ENCODE measurements at regions not wholly inside any gene's neighbourhood (a gene's known extent, or its start where the extent isn't known, plus 50 kb on each side); places are given as distances from the start of the nearest gene placed in this dataset.

DNA sequence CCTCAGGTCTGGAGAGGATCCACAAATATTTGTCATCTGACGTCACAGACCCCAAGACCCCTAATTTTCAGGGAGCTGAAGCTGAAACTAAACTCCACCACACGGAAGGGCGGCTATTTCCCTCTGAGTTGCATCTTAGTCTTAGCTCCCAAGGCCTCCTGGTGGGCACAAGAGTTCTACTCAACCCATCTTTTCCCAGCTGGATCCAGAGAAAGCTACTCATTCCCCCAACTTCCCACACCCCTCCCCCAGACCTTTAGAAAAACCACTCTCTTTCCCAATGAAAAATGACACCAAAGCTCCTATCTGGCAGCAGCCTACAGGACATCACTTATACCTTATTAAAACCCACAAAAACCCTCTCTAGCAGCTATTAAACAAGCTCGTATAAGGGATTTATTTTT lies 67.1 kb upstream of the SLC1A1 start:
- H3K4me3 ChIP-seq (ENCODE audit: low read depth, low read length): no peak overlapping the region
- DNase-seq (ENCODE audit: low read depth, low spot score): no peak
- in situ Hi-C loops (cut with HindIII; ENCODE audit: low sequenced_read_pairs): no loop called here
- no peak for TF ChIP-seq CTCF (IDR thresholded peaks at IDR 0.05; ENCODE audit: low read depth, low read length)

DNA sequence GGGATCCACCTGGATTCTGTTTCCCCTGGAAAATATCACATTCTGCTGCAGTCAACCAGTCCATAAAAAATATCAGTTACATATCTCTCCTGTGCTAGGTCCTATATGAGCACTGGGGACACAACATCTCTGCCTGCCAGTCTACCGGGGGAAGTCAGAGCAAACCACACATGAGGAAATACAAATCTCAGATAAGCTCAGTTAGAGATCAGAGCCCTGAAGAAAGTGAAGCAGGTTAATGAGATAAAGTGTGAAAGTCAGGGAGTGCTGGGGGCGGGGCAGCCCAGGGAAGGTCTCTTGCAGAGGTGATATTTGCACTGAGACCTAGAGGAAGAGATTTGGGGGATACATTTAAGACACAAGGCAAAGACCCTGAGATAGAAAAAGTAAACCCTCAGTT lies 67.8 kb upstream of the SLC1A1 start:
- no peak overlapping the region for H3K4me3 ChIP-seq (ENCODE audit: low read depth, low read length)
- no peak for DNase-seq (ENCODE audit: low read depth, low spot score)
- in situ Hi-C loops (cut with HindIII; ENCODE audit: low sequenced_read_pairs): no loop called here
- no peak for TF ChIP-seq CTCF (IDR thresholded peaks at IDR 0.05; ENCODE audit: low read depth, low read length)

DNA sequence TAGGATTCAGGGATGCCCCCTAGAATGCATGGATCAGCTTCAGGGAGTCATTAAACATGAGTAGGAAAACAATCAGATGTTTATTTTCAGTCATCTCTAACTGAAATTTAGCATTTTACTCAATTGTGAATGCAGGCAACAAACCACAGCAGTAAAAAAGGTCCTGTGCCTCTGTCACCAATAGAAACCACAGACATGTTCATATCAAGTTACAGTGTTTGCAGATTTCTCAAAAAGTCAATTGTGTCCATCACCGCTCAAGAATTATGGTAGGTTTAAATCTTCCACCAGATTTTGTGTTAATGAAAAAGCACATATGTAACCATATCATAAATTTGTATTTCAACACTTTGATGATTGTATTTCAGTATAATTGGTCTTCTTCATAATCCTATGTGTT lies 68.4 kb upstream of the SLC1A1 start:
- in situ Hi-C loops (cut with HindIII; ENCODE audit: low sequenced_read_pairs): no loop called here
- no peak overlapping the region for H3K4me3 ChIP-seq (ENCODE audit: low read depth, low read length)
- no peak for TF ChIP-seq CTCF (IDR thresholded peaks at IDR 0.05; ENCODE audit: low read depth, low read length)
- no peak for DNase-seq (ENCODE audit: low read depth, low spot score)

- no peak overlapping the region for H3K4me3 ChIP-seq (ENCODE audit: low read depth, low read length)
- DNase-seq (ENCODE audit: low read depth, low spot score): no peak
- no peak for TF ChIP-seq CTCF (IDR thresholded peaks at IDR 0.05; ENCODE audit: low read depth, low read length)
- in situ Hi-C loops (cut with HindIII; ENCODE audit: low sequenced_read_pairs): no loop called here
Observed at GRCh38 chr9:4420351-4420750, 69.9 kb upstream of the SLC1A1 start.

GRCh38 chr9:4417578-4418325 lies 72.5 kb upstream of the SLC1A1 start:
- no peak for TF ChIP-seq CTCF (IDR thresholded peaks at IDR 0.05; ENCODE audit: low read depth, low read length)
- in situ Hi-C loops (cut with HindIII; ENCODE audit: low sequenced_read_pairs): no loop called here
- no peak for DNase-seq (ENCODE audit: low read depth, low spot score)
- no peak overlapping the region for H3K4me3 ChIP-seq (ENCODE audit: low read depth, low read length)

DNA sequence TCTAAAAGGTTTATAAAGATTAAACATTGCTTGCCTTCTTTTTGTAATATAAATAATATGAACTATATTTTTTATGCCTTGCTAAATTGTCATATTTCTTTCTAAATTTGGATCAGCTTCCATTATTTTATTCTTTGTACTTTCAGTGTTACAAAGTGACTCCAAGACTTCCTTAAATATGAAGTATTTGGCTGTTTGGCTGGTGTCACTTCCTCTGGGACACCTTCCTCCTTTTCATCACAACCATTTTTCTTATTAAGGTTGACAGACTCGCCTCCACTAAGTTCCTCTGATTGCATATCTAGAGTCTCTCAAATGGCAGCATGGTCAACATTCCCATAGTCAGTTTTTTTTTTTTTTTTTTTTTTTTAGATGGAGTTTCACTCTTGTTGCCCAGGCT lies 73.8 kb upstream of the SLC1A1 start:
- H3K4me3 ChIP-seq (ENCODE audit: low read depth, low read length): no peak overlapping the region
- no peak for DNase-seq (ENCODE audit: low read depth, low spot score)
- in situ Hi-C loops (cut with HindIII; ENCODE audit: low sequenced_read_pairs): no loop called here
- no peak for TF ChIP-seq CTCF (IDR thresholded peaks at IDR 0.05; ENCODE audit: low read depth, low read length)

Data from astrocyte of the spinal cord (primary cell).